22Rv1 (cell line): ENCODE measurements at regions not wholly inside any gene's neighbourhood (a gene's known extent, or its start where the extent isn't known, plus 50 kb on each side); places are given as distances from the start of the nearest gene placed in this dataset.

Experiments used
- H3K27ac ChIP-seq: fragments of 450-650 bp; 2 replicates; pipeline ENCODE4 v1.5.1; 2017
- CTCF ChIP-seq: fragments of 450-650 bp; IDR thresholded peaks from 2 replicates; pipeline ENCODE4 v1.5.1; 2017; ENCODE audit warnings: mild to moderate bottlenecking
- ZFX ChIP-seq: fragments of 450-650 bp; IDR thresholded peaks from 2 replicates; pipeline ENCODE4 v1.6.1; 2017; ENCODE audit warnings: antibody characterized with exemption, borderline replicate concordance

DNA sequence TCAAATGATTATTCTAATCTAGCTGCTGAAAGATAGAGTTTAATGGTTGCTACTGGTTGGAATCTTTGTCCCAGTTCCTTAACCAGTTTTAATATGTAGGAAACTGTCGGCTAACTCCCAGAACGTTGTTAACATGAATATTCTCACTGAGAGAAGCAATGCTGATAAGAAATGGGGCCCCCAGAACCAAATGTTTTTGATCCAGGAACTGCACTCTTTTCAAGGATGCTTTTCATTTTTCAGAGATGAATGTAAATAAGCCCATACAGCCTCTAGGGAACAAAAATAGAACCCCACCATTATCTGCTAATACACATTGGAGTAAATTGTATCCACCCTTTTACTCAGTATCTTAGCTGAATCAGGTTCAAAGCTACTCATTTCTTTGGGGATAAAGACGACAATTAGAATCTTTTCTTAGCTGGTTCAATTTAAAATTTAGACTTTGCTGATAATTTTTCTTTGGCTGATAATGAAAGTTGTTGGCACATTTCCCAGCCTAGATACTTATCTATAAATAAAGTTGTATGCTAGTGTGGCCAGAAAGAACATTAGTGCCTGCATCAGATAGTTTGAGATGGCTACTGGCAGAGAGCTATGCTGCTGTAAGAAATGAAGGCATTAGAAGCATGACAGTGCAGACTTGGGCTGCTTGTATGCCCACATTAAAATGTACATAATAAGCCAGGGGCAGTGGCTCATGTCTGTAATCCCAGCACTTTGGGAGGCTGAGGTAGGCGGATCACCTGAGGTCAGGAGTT, 323.3 kb upstream of the PDGFD start:
- H3K27ac ChIP-seq: no peak overlapping the region
- no peak for TF ChIP-seq CTCF
- TF ChIP-seq ZFX: no peak

- no peak overlapping the region for H3K27ac ChIP-seq
- TF ChIP-seq ZFX (no peak), CTCF (no peak)
Observed at GRCh38 chr11:104484804-104485554, 321.0 kb upstream of the PDGFD start.

- TF ChIP-seq ZFX (no peak), CTCF (no peak)
- H3K27ac ChIP-seq: no peak overlapping the region
Observed at GRCh38 chr11:104476898-104477297, 313.0 kb upstream of the PDGFD start.

DNA sequence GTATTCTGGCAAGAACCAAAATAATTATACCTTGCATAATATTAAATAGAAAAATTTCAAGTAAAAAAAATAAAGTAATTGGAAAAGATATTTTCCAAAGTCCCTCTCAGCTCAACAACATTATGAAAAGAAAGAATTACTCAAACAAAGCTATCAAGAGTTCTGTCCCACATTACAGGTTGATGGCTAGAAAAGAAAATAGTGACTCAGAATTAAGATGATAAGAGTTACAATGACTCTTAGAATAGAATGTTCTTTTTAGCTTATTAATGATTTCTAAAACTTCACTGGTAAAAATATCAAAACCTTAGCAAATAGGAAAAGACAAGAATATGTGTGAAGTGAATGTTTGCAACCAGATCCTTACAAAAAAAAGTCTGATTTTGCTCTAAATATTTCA, 312.5 kb upstream of the PDGFD start:
- TF ChIP-seq CTCF (no peak), ZFX (no peak)
- no peak overlapping the region for H3K27ac ChIP-seq

GRCh38 chr11:104467404-104467803, 303.5 kb upstream of the PDGFD start:
- TF ChIP-seq ZFX: no peak
- no peak overlapping the region for H3K27ac ChIP-seq

DNA sequence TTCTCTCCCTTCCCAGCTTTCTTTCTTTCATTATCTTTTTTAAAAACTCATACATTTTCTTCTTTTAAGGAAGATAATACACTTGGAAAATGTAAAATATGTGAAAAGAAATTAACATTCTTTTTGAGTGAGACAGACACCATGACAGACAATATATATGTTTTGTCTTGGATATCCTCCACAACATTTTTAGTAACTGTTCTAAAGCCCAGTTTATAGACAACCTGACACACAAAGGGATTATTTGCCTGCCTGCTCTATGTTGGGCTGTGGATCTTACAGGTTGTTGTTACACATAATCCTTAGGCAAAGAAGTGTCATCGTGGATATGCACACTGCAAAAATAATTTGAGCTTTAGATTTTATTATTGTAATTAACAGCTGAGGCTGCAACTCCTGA, 301.4 kb upstream of the PDGFD start:
- TF ChIP-seq CTCF (no peak), ZFX (no peak)
- no peak overlapping the region for H3K27ac ChIP-seq

- H3K27ac ChIP-seq: no peak overlapping the region
- no peak for TF ChIP-seq CTCF
- no peak for TF ChIP-seq ZFX
Observed at GRCh38 chr11:104464691-104465090, 300.7 kb upstream of the PDGFD start.
